HEK293 (cell line): ENCODE measurements at regions not wholly inside any gene's neighbourhood (a gene's known extent, or its start where the extent isn't known, plus 50 kb on each side); places are given as distances from the start of the nearest gene placed in this dataset.
A peak's percentile ranks its signal among the peaks of the same experiment; 100 is the strongest.

Experiments used
- CTCF ChIA-PET: fragments of 350-600 bp; formaldehyde crosslinking; extraction: SDS; loops from one replicate; lab custom pipeline; 2021; ENCODE audit warnings: antibody characterized with exemption; lab: Yijun Ruan, JAX
- POLR2A ChIA-PET: fragments of 300-600 bp; formaldehyde crosslinking; extraction: SDS; loops from one replicate; lab custom pipeline; 2020; ENCODE audit warnings: antibody characterized with exemption, inconsistent platforms; lab: Yijun Ruan, JAX
- H3K27ac ChIP-seq: fragments of 200-500 bp; sonication (Bioruptor generic); 2 replicates; pipeline ENCODE4 v1.5.1; 2014; ENCODE audit warnings: low read depth, low read length, control low read depth, inconsistent platforms; ENCODE audit errors: extremely low read depth
- H3K36me3 ChIP-seq, 2 experiments: fragments of 200-500 bp in 1 of 2; sonication (Bioruptor generic) in 1 of 2; 1 replicate in 1 of 2; 2 replicates in 1 of 2; pipeline ENCODE4 v1.5.1; 2014 to 2017; ENCODE audit warnings: inconsistent platforms in 2 of 2, low read length in 2 of 2; ENCODE audit not compliant: control insufficient read depth in 2 of 2, insufficient read depth in 1 of 2
- H3K4me1 ChIP-seq: fragments of 200-500 bp; sonication (Bioruptor generic); 2 replicates; pipeline ENCODE4 v1.5.1; 2014; ENCODE audit warnings: mild to moderate bottlenecking, low read length, inconsistent platforms; ENCODE audit not compliant: control insufficient read depth, insufficient read depth
- H3K4me3 ChIP-seq: 2 replicates; pipeline ENCODE4 v1.5.1; 2011; ENCODE audit warnings: low read depth, mild to moderate bottlenecking, control low read depth, low read length, moderate library complexity
- H3K9me3 ChIP-seq: fragments of 200-500 bp; sonication (Bioruptor generic); 2 replicates; pipeline ENCODE4 v1.5.1; 2014; ENCODE audit warnings: low read depth, low read length, inconsistent platforms; ENCODE audit not compliant: control insufficient read depth, insufficient read depth
- ATF2 ChIP-seq: fragments of 450-650 bp; formaldehyde crosslinking; IDR thresholded peaks from 2 replicates; pipeline ENCODE4 v1.5.1; 2016; ENCODE audit warnings: missing biosample characterization, missing genetic modification characterization, low read depth
- BCL11A ChIP-seq: fragments of 450-650 bp; formaldehyde crosslinking; IDR thresholded peaks from 2 replicates; pipeline ENCODE4 v1.5.1; 2016; ENCODE audit warnings: low read depth, missing biosample characterization, missing genetic modification characterization
- ELK4 ChIP-seq: IDR thresholded peaks from 2 replicates; pipeline ENCODE4 v1.6.1; 2011; ENCODE audit warnings: mild to moderate bottlenecking, low read depth, low read length, borderline replicate concordance
- FEZF1 ChIP-seq: fragments of 450-650 bp; formaldehyde crosslinking; IDR thresholded peaks from 2 replicates; pipeline ENCODE4 v1.5.1; 2016; ENCODE audit warnings: missing biosample characterization, missing genetic modification characterization
- HIC1 ChIP-seq: fragments of 450-650 bp; formaldehyde crosslinking; IDR thresholded peaks from 2 replicates; pipeline ENCODE4 v1.5.1; 2016; ENCODE audit warnings: missing biosample characterization, missing genetic modification characterization
- IKZF3 ChIP-seq: fragments of 450-650 bp; IDR thresholded peaks from 2 replicates; pipeline ENCODE4 v1.5.0; 2018; ENCODE audit warnings: missing biosample characterization, mild to moderate bottlenecking, missing genetic modification characterization, moderate library complexity
- REPIN1 ChIP-seq: fragments of 450-650 bp; formaldehyde crosslinking; IDR thresholded peaks from 2 replicates; pipeline ENCODE4 v1.5.1; 2017; ENCODE audit warnings: missing biosample characterization, missing genetic modification characterization, low read depth
- SCRT2 ChIP-seq: fragments of 450-650 bp; formaldehyde crosslinking; IDR thresholded peaks from 2 replicates; pipeline ENCODE4 v1.5.1; 2016; ENCODE audit warnings: missing biosample characterization, missing genetic modification characterization
- SP7 ChIP-seq: fragments of 450-650 bp; formaldehyde crosslinking; IDR thresholded peaks from 2 replicates; pipeline ENCODE4 v1.5.1; 2016; ENCODE audit warnings: missing biosample characterization, missing genetic modification characterization
- WT1 ChIP-seq: fragments of 450-650 bp; formaldehyde crosslinking; IDR thresholded peaks from 2 replicates; pipeline ENCODE4 v1.5.1; 2016; ENCODE audit warnings: missing biosample characterization, missing genetic modification characterization
- ZBTB17 ChIP-seq: fragments of 450-650 bp; formaldehyde crosslinking; IDR thresholded peaks from 2 replicates; pipeline ENCODE4 v1.5.1; 2016; ENCODE audit warnings: missing biosample characterization, missing genetic modification characterization
- ZBTB48 ChIP-seq: fragments of 450-650 bp; formaldehyde crosslinking; IDR thresholded peaks from 2 replicates; pipeline ENCODE4 v1.5.1; 2016; ENCODE audit warnings: missing biosample characterization, missing genetic modification characterization
- ZNF221 ChIP-seq: fragments of 450-650 bp; formaldehyde crosslinking; IDR thresholded peaks from 2 replicates; pipeline ENCODE4 v1.5.1; 2017; ENCODE audit warnings: missing biosample characterization, missing genetic modification characterization, borderline replicate concordance
- ZNF23 ChIP-seq: fragments of 450-650 bp; formaldehyde crosslinking; IDR thresholded peaks from 2 replicates; pipeline ENCODE4 v1.5.1; 2016; ENCODE audit warnings: missing biosample characterization, missing genetic modification characterization, borderline replicate concordance
- ZNF26 ChIP-seq: fragments of 450-650 bp; formaldehyde crosslinking; IDR thresholded peaks from 2 replicates; pipeline ENCODE4 v1.5.1; 2016; ENCODE audit warnings: missing biosample characterization, missing genetic modification characterization
- ZNF398 ChIP-seq: fragments of 450-650 bp; formaldehyde crosslinking; IDR thresholded peaks from 2 replicates; pipeline ENCODE4 v1.5.1; 2017; ENCODE audit warnings: missing biosample characterization, missing genetic modification characterization
- ZNF624 ChIP-seq: fragments of 450-650 bp; formaldehyde crosslinking; IDR thresholded peaks from 2 replicates; pipeline ENCODE4 v1.5.1; 2017; ENCODE audit warnings: missing biosample characterization, missing genetic modification characterization
- ZNF645 ChIP-seq: fragments of 450-650 bp; formaldehyde crosslinking; IDR thresholded peaks from 2 replicates; pipeline ENCODE4; 2016; ENCODE audit warnings: missing biosample characterization, missing genetic modification characterization
- ZSCAN18 ChIP-seq: fragments of 450-650 bp; formaldehyde crosslinking; IDR thresholded peaks from 2 replicates; pipeline ENCODE4 v1.5.1; 2016; ENCODE audit warnings: missing biosample characterization, missing genetic modification characterization
- ZSCAN4 ChIP-seq: fragments of 450-650 bp; formaldehyde crosslinking; IDR thresholded peaks from 2 replicates; pipeline ENCODE4 v1.5.1; 2017; ENCODE audit warnings: missing biosample characterization, missing genetic modification characterization

GRCh38 chr15:35307026-35307425 lies 221.9 kb upstream of the NANOGP8 start (continued):
- TF ChIP-seq ZNF398 (tag by site-specific recombination) (no peak), ZNF23 (tag by site-specific recombination) (no peak), ZNF624 (tag by site-specific recombination) (no peak), FEZF1 (tag by site-specific recombination) (no peak), BCL11A (tag by site-specific recombination) (no peak), HIC1 (tag by site-specific recombination) (no peak)

- POLR2A ChIA-PET: no interaction called here
- CTCF ChIA-PET: interaction anchor here (1.9 kb wide), 1 partner anchor 138 kb away, joined by 6 read pairs; no protein-coding TSS in a partner anchor
- Histone ChIP-seq H3K36me3 (no peaks in the 10 kb centered on the region), H3K9me3 (no peaks in the 10 kb centered on the region), H3K27ac (peak overlapping the region; percentile 70), H3K4me3 (no peak overlapping the region), H3K4me1 (peaks cover 17% of the 10 kb centered on the region)
- TF ChIP-seq ELK4 (no peak), ZNF26 (no peak), IKZF3 (no peak), SP7 (tag by site-specific recombination) (peak; percentile 82), ZSCAN18 (tag by site-specific recombination) (no peak), ATF2 (tag by site-specific recombination) (no peak), SCRT2 (tag by site-specific recombination) (peak; percentile 91), ZSCAN4 (tag by site-specific recombination) (no peak), WT1 (tag by site-specific recombination) (peak; percentile 15; the same call in 1 of the 2 replicates), ZNF221 (no peak), REPIN1 (tag by site-specific recombination) (no peak), ZBTB48 (no peak), ZNF645 (no peak), HIC1 (tag by site-specific recombination) (peak; percentile 59; the same call in 1 of the 2 replicates), ZBTB17 (tag by site-specific recombination) (peak; percentile 52; the same call in 1 of the 2 replicates), FEZF1 (tag by site-specific recombination) (peak; percentile 67)
Measured at GRCh38 chr15:35306361-35306981, 221.4 kb upstream of the NANOGP8 start.
